ENCODE measurements at regions not wholly inside any gene's neighbourhood (a gene's known extent, or its start where the extent isn't known, plus 50 kb on each side); places are given as distances from the start of the nearest gene placed in this dataset.

GRCh38 chr1:207240325-207241101 lies 81.0 kb upstream of the CD55 start:
- no peak for DNase-seq (ENCODE audit: extremely low read depth, insufficient read length)
- H3K36me3 ChIP-seq (ENCODE audit: control insufficient read depth, insufficient read depth, low read length): no peaks in the 10 kb centered on the region
- TF ChIP-seq, protein P1, sequence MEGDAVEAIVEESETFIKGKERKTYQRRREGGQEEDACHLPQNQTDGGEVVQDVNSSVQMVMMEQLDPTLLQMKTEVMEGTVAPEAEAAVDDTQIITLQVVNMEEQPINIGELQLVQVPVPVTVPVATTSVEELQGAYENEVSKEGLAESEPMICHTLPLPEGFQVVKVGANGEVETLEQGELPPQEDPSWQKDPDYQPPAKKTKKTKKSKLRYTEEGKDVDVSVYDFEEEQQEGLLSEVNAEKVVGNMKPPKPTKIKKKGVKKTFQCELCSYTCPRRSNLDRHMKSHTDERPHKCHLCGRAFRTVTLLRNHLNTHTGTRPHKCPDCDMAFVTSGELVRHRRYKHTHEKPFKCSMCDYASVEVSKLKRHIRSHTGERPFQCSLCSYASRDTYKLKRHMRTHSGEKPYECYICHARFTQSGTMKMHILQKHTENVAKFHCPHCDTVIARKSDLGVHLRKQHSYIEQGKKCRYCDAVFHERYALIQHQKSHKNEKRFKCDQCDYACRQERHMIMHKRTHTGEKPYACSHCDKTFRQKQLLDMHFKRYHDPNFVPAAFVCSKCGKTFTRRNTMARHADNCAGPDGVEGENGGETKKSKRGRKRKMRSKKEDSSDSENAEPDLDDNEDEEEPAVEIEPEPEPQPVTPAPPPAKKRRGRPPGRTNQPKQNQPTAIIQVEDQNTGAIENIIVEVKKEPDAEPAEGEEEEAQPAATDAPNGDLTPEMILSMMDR (IDR thresholded peaks at IDR 0.05; ENCODE audit: insufficient read depth, low read length, poor library complexity, severe bottlenecking): no peak
- H3K27me3 ChIP-seq (replicated peaks; ENCODE audit: control insufficient read depth, insufficient read depth, low read length): no peaks in the 10 kb centered on the region
- H3K4me3 ChIP-seq (replicated peaks; ENCODE audit: low read depth, low read length): no peak overlapping the region

DNA sequence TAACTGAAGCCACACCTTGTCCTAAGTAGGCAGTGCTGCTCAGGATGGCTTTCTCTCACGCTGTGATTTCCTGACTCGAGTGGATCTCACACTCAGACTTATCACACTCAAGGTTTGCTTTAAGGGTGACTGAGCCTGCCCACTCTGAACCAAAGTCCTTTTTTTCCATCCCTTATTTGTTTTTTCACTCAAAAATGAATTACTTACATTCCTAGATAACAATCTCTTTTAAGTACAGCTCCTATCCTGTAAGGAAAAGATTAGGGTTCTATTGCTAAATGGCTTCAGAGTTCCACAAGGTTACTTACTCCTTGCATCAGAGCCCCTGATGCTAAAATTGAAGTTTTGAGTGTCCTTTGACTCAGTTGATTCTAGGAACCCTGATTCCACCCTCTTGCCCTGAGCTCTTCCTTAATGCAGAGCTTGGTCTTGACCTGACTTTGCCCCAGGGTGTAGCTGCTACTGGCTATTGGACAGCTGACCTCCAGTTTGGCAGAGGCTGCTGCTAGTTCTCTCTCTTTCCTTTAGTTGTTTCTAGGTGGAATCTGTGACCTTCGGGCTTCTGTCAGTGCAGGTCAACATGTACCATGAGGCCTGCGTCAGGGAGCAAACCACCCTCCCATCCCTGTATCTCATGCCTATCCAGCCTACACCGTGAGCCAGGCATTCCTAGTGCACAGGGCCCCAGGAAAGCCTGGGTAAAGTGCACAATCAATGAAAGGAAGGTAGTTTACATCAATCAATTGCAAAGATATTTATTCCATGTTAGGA lies 80.1 kb upstream of the CD55 start:
- Histone ChIP-seq H3K36me3 (ENCODE audit: control insufficient read depth, insufficient read depth, low read length) (no peaks in the 10 kb centered on the region), H3K27me3 (replicated peaks; ENCODE audit: control insufficient read depth, insufficient read depth, low read length) (no peaks in the 10 kb centered on the region), H3K4me3 (replicated peaks; ENCODE audit: low read depth, low read length) (no peak overlapping the region)
- TF ChIP-seq, protein P1 (IDR thresholded peaks at IDR 0.05; ENCODE audit: insufficient read depth, low read length, poor library complexity, severe bottlenecking): no peak
- DNase-seq (ENCODE audit: extremely low read depth, insufficient read length): no peak

- no peaks in the 10 kb centered on the region for H3K36me3 ChIP-seq (ENCODE audit: control insufficient read depth, insufficient read depth, low read length)
- TF ChIP-seq, protein P1 (IDR thresholded peaks at IDR 0.05; ENCODE audit: insufficient read depth, low read length, poor library complexity, severe bottlenecking): no peak
- no peak overlapping the region for H3K4me3 ChIP-seq (replicated peaks; ENCODE audit: low read depth, low read length)
- no peak for DNase-seq (ENCODE audit: extremely low read depth, insufficient read length)
- no peaks in the 10 kb centered on the region for H3K27me3 ChIP-seq (replicated peaks; ENCODE audit: control insufficient read depth, insufficient read depth, low read length)
These were observed 77.8 kb upstream of the CD55 start for GRCh38 chr1:207243442-207244408.

- Histone ChIP-seq H3K27me3 (replicated peaks; ENCODE audit: control insufficient read depth, insufficient read depth, low read length) (no peaks in the 10 kb centered on the region), H3K36me3 (ENCODE audit: control insufficient read depth, insufficient read depth, low read length) (no peaks in the 10 kb centered on the region), H3K4me3 (replicated peaks; ENCODE audit: low read depth, low read length) (no peak overlapping the region)
- DNase-seq (ENCODE audit: extremely low read depth, insufficient read length): no peak
- TF ChIP-seq, protein P1 (IDR thresholded peaks at IDR 0.05; ENCODE audit: insufficient read depth, low read length, poor library complexity, severe bottlenecking): no peak
These were observed 77.1 kb upstream of the CD55 start for GRCh38 chr1:207244409-207244801.

GRCh38 chr1:207245124-207245523 lies 76.4 kb upstream of the CD55 start:
- H3K4me3 ChIP-seq (replicated peaks; ENCODE audit: low read depth, low read length): no peak overlapping the region
- TF ChIP-seq, protein P1 (IDR thresholded peaks at IDR 0.05; ENCODE audit: insufficient read depth, low read length, poor library complexity, severe bottlenecking): no peak
- H3K36me3 ChIP-seq (ENCODE audit: control insufficient read depth, insufficient read depth, low read length): no peaks in the 10 kb centered on the region
- DNase-seq (ENCODE audit: extremely low read depth, insufficient read length): no peak
- H3K27me3 ChIP-seq (replicated peaks; ENCODE audit: control insufficient read depth, insufficient read depth, low read length): no peaks in the 10 kb centered on the region
